Testis (tissue), 2 donors: ENCODE measurements at regions not wholly inside any gene's neighbourhood (a gene's known extent, or its start where the extent isn't known, plus 50 kb on each side); places are given as distances from the start of the nearest gene placed in this dataset.

Experiments used
- DNase-seq: peaks from one replicate; pipeline ENCODE4 v3.0.0-alpha.2; 2019
- H3K27ac ChIP-seq, 2 donors: fragments of 200-600 bp; sonication (generic); one replicate each; pipeline ENCODE4 v1.5.1; 2019
- H3K27me3 ChIP-seq: fragments of 200-600 bp; sonication (generic); one replicate; pipeline ENCODE4 v1.5.1; 2019
- H3K36me3 ChIP-seq: fragments of 200-600 bp; sonication (generic); one replicate; pipeline ENCODE4 v1.5.1; 2017; ENCODE audit warnings: low read depth; ENCODE audit errors: missing control alignments
- H3K4me1 ChIP-seq: fragments of 200-600 bp; sonication (generic); one replicate; pipeline ENCODE4 v1.5.1; 2019
- H3K4me3 ChIP-seq, 2 donors: fragments of 200-600 bp; sonication (generic); one replicate each; pipeline ENCODE4 v1.5.1; 2017 to 2019
- H3K9me3 ChIP-seq: fragments of 200-600 bp; sonication (generic); one replicate; pipeline ENCODE4 v1.5.1; 2017
- POLR2A ChIP-seq: fragments of 450-650 bp; IDR thresholded peaks from one replicate; pipeline ENCODE4 v1.6.1; 2017; ENCODE audit warnings: antibody characterized with exemption, mild to moderate bottlenecking, moderate library complexity
- WGBS, 2 donors: methylation state at CpG; one replicate each; pipeline ENCODE4 v1.1.5; 2018; 5-methylcytosine and 5-hydroxymethylcytosine counted together
- intact Hi-C: fragments of 100-400 bp; cut with DNase I; formaldehyde crosslinking; loops from one replicate; pipeline ENCODE4 v1.15.1; 2023; ENCODE audit warnings: low total_unique reads
- TF ChIP-seq, protein P1 (sequence below), 3 experiments: fragments of 450-650 bp in 2 of 3; fragments of 200-600 bp in 1 of 3; sonication (generic) in 1 of 3; IDR thresholded peaks; one replicate each; pipeline ENCODE4 v1.5.1; 2016 to 2019; ENCODE audit warnings: antibody characterized with exemption in 3 of 3, mild to moderate bottlenecking in 2 of 3, moderate library complexity in 1 of 3

DNA sequence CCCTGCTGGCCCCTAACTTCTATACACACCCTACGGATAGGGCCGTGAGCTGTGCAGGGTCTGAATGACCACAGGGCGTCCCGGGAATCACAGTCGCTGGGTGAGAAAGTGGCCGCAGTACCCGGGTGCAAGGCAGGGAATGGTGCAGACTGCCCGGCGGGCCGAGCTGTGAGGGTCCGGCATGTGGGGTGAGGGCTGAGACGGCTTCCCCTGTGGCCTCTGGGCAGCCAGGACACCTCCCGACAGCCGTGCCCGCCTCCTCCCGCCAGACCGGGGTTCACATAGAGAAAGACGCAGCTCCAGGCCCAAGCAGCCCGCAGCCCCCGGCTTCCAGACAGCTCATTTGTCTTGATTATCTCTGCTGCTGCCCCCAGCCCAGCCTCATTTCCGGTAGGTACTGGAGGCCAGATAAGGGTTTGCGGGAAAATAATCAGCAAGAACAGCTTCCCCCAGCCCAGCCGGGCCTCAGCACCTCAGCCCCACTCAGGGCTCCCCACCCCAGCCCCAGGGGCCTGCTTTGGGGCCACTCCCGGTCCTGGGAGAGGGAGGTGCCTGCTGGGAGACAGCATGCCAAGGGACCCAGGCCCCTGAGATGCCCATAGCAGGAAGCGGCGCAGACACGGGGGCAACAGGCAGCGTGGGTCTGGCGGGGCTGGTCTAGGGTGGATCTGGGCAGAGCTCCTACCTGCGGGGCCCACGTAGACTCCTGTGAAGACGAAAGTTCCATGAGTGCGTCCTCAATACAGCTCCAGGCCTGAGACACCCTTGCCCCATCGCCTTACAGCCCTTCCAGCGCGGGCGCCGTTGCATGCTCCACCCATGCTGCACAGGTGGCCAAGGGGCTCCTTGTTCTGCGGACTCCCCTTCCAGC is 123.1 kb downstream of the BRD1 start:
- no peaks in the 10 kb centered on the region for H3K27me3 ChIP-seq
- H3K9me3 ChIP-seq = no peaks in the 10 kb centered on the region

GRCh38 chr22:49703990-49704344 is 123.7 kb downstream of the BRD1 start:
- no peaks in the 10 kb centered on the region for H3K9me3 ChIP-seq
- WGBS, 2 donors = 26 to 40% methylated on average over 7 to 9 of the region's 10 CpGs
- H3K4me1 ChIP-seq = no peaks in the 10 kb centered on the region
- no peak for DNase-seq
- H3K4me3 ChIP-seq = no peak overlapping the region
- intact Hi-C loops = no loop called here
- H3K36me3 ChIP-seq = no peaks in the 10 kb centered on the region
- H3K27ac ChIP-seq = no peak overlapping the region
- TF ChIP-seq, protein P1, sequence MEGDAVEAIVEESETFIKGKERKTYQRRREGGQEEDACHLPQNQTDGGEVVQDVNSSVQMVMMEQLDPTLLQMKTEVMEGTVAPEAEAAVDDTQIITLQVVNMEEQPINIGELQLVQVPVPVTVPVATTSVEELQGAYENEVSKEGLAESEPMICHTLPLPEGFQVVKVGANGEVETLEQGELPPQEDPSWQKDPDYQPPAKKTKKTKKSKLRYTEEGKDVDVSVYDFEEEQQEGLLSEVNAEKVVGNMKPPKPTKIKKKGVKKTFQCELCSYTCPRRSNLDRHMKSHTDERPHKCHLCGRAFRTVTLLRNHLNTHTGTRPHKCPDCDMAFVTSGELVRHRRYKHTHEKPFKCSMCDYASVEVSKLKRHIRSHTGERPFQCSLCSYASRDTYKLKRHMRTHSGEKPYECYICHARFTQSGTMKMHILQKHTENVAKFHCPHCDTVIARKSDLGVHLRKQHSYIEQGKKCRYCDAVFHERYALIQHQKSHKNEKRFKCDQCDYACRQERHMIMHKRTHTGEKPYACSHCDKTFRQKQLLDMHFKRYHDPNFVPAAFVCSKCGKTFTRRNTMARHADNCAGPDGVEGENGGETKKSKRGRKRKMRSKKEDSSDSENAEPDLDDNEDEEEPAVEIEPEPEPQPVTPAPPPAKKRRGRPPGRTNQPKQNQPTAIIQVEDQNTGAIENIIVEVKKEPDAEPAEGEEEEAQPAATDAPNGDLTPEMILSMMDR (IDR thresholded peaks at IDR 0.05) = no peak
- TF ChIP-seq POLR2A = no peak
- no peaks in the 10 kb centered on the region for H3K27me3 ChIP-seq

More for the DNA sequence above, 123.1 kb downstream of the BRD1 start:
- 10 to 35% methylated on average over 4 to 32 of the region's 39 CpGs for WGBS, 2 donors
- Histone ChIP-seq H3K27ac (no peak overlapping the region), H3K36me3 (no peaks in the 10 kb centered on the region), H3K4me1 (no peaks in the 10 kb centered on the region), H3K4me3 (no peak overlapping the region)
- TF ChIP-seq, protein P1 (IDR thresholded peaks at IDR 0.05) = no peak
- no peak for TF ChIP-seq POLR2A
- DNase-seq = no peak
- intact Hi-C loops = no loop called here

DNA sequence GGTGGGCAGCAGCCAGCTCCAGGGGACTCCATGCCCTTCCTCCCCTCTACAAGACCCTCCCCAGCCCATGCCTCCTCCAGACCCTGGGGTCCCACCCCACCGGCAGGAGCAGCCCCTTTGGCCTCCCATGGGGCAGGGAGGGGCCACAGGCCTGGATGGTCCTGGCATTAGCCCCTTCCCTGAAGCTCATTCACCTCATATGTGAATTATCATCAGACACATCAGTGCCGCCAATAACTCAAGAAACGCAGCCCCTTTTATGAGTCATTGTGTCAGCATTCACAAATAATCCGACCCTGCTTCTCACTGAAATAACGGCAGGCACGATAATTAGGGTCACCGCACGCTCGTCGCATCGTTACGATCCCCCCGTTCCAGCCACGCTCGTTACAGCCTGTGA is 124.2 kb downstream of the BRD1 start:
- H3K9me3 ChIP-seq = no peaks in the 10 kb centered on the region
- intact Hi-C loops = no loop called here
- WGBS, 2 donors = 37 to 38% methylated on average over 15 of the region's 15 CpGs
- H3K27ac ChIP-seq = no peak overlapping the region
- no peaks in the 10 kb centered on the region for H3K27me3 ChIP-seq
- no peak overlapping the region for H3K4me3 ChIP-seq
- no peak for DNase-seq
- H3K36me3 ChIP-seq = no peaks in the 10 kb centered on the region
- TF ChIP-seq POLR2A = no peak
- TF ChIP-seq, protein P1 (IDR thresholded peaks at IDR 0.05) = no peak
- no peaks in the 10 kb centered on the region for H3K4me1 ChIP-seq

DNA sequence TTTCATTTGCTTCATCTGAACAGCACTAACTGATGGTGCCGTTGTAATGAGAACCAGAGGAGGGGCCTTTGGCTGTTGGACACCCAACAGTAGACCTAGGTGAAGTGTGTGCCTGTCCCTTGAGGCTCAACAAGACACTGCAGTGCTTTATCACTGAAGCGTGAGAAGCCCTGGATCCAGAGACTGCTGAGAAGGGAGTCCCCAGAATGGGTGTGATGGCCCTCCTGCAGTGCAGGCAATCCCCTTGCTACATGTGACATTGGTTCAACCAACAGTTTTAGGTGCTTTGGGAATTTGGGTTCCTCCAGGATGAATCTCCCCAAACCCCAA is 125.6 kb downstream of the BRD1 start:
- intact Hi-C loops = no loop called here
- no peak overlapping the region for H3K4me3 ChIP-seq

More for the DNA sequence above, 125.6 kb downstream of the BRD1 start:
- no peaks in the 10 kb centered on the region for H3K9me3 ChIP-seq
- H3K27ac ChIP-seq = no peak overlapping the region
- WGBS, 2 donors = 81 to 88% methylated on average over 2 of the region's 2 CpGs
- DNase-seq = no peak
- no peaks in the 10 kb centered on the region for H3K4me1 ChIP-seq
- TF ChIP-seq POLR2A = no peak
- TF ChIP-seq, protein P1 (IDR thresholded peaks at IDR 0.05) = no peak
- no peaks in the 10 kb centered on the region for H3K36me3 ChIP-seq
- no peaks in the 10 kb centered on the region for H3K27me3 ChIP-seq
